ENCODE measurements at regions not wholly inside any gene's neighbourhood (a gene's known extent, or its start where the extent isn't known, plus 50 kb on each side); places are given as distances from the start of the nearest gene placed in this dataset.

DNA sequence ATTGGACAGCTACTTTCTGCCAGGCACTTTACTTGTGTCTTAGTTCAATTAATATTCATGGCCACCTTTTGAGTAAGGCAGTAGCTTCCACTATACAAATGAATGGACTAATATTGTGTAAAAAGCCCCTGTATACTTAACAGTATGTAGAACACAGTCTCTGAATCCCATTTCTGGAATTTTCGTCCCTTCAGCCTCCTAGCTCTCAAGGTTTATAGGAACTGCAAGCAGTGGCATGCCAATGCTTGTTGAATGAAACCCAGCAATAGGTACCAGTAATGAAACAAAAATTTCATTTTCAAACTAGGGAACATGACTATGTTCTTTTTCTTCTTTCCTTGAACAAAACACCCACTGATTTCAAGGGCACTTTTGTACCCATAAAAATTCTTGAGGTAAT lies 361.6 kb downstream of the TDRD3 start:
- TF ChIP-seq POLR2A (IDR thresholded peaks at IDR 0.05): no peak
- TF ChIP-seq, protein P1, sequence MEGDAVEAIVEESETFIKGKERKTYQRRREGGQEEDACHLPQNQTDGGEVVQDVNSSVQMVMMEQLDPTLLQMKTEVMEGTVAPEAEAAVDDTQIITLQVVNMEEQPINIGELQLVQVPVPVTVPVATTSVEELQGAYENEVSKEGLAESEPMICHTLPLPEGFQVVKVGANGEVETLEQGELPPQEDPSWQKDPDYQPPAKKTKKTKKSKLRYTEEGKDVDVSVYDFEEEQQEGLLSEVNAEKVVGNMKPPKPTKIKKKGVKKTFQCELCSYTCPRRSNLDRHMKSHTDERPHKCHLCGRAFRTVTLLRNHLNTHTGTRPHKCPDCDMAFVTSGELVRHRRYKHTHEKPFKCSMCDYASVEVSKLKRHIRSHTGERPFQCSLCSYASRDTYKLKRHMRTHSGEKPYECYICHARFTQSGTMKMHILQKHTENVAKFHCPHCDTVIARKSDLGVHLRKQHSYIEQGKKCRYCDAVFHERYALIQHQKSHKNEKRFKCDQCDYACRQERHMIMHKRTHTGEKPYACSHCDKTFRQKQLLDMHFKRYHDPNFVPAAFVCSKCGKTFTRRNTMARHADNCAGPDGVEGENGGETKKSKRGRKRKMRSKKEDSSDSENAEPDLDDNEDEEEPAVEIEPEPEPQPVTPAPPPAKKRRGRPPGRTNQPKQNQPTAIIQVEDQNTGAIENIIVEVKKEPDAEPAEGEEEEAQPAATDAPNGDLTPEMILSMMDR (IDR thresholded peaks at IDR 0.05): no peak
- no peak for TF ChIP-seq EP300 (IDR thresholded peaks at IDR 0.05)

All from tibial nerve (tissue), 4 donors.